ENCODE measurements at regions not wholly inside any gene's neighbourhood (a gene's known extent, or its start where the extent isn't known, plus 50 kb on each side); places are given as distances from the start of the nearest gene placed in this dataset.

DNA sequence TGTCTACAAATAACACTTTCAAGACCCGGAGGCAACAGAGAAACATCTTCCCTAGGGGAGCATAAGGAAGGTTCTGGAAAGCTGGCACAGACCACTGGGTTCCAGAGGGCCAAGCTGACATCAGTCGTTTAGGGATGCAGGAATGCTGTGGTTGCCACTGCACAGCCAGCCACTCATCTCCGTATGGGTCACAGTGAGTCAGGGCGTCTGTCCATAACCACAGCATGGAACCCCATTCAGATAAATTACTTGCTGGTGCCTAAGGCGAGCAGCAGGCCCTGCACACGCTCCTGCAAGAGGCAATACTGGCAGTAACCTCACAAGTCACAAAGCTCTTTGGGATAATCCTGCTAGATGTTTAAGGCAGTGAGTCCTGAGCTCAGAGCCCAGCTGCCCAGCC is 140.9 kb upstream of the UBL3 start:
- Histone ChIP-seq H3K4me2 (ENCODE audit: insufficient read depth, low read length) (no peak overlapping the region), H3K79me2 (ENCODE audit: control insufficient read depth, insufficient read depth, low read length) (no peaks in the 10 kb centered on the region), H3K9ac (replicated peaks; ENCODE audit: extremely low read depth, insufficient read depth, low read length) (no peak overlapping the region), H3K9me1 (replicated peaks; ENCODE audit: control insufficient read depth, extremely low read depth, insufficient read depth, low read length) (no peaks in the 10 kb centered on the region), H2AFZ (ENCODE audit: low read depth, low read length) (no peak overlapping the region), H3K4me1 (ENCODE audit: control insufficient read depth, extremely low read depth, insufficient read depth, low read length) (no peaks in the 10 kb centered on the region), H3K9me3 (replicated peaks; ENCODE audit: control insufficient read depth, insufficient read depth, low read length) (no peaks in the 10 kb centered on the region), H3K27me3 (ENCODE audit: control insufficient read depth in 2 of 2, insufficient read depth in 2 of 2, low read length in 2 of 2) (no peaks in the 10 kb centered on the region), H3K4me3 (replicated peaks in 1 of 3; ENCODE audit: insufficient read depth in 1 of 3, low read depth in 1 of 3, low read length in 3 of 3) (no peak overlapping the region), H4K20me1 (replicated peaks; ENCODE audit: control insufficient read depth, extremely low read depth, insufficient read depth, low read length) (no peaks in the 10 kb centered on the region), H3K27ac (ENCODE audit: insufficient read depth, low read depth, low read length) (no peak overlapping the region), H3K36me3 (ENCODE audit: control insufficient read depth in 2 of 2, extremely low read depth in 1 of 2, insufficient read depth in 2 of 2, low read length in 2 of 2) (no peaks in the 10 kb centered on the region)
- DNase-seq (ENCODE audit: low read depth, low spot score) (no peak), FAIRE-seq (no peak)
- ChIA-PET CTCF (interaction anchor here (1.1 kb wide), 1 partner anchor 220 kb away, joined by 3 read pairs; no protein-coding TSS in a partner anchor), POLR2A (no interaction called here)
- intact Hi-C loops (cut with micrococcal nuclease) (no loop called here), dilution Hi-C loops (cut with MboI; ENCODE audit: extremely low pct_ligation_motif_present, low sequenced_read_pairs) (no loop called here)
- TF ChIP-seq POLR2AphosphoS5 (IDR thresholded peaks at IDR 0.05; ENCODE audit: insufficient read depth, low read depth, low read length) = no peak
- TF ChIP-seq, protein P1, sequence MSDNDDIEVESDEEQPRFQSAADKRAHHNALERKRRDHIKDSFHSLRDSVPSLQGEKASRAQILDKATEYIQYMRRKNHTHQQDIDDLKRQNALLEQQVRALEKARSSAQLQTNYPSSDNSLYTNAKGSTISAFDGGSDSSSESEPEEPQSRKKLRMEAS (IDR thresholded peaks at IDR 0.05; ENCODE audit: insufficient read depth, insufficient read length) = no peak
- no TSS peak for BruUV-seq (replicated peaks)

DNA sequence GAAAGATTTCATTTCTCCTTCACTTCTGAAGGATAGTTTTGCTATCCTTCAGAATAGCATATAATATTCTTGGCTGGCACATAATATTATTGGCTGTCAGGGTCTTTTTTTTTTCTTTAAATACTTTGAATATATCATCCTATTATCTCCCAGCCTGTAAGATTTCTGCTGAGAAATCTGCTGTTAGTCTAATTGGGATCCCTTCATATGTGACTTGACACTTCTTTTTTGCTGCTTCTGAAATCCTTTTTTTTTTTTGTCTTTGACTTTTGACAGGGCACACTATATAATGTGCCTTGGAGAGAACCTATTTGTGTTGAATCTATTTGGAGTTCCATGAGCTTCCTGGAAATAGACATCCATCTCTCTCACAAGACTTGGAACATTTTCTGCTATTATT is 136.9 kb upstream of the UBL3 start:
- H3K9me1 ChIP-seq (replicated peaks; ENCODE audit: control insufficient read depth, extremely low read depth, insufficient read depth, low read length) = no peaks in the 10 kb centered on the region
- no peak overlapping the region for H3K27ac ChIP-seq (ENCODE audit: insufficient read depth, low read depth, low read length)
- no peaks in the 10 kb centered on the region for H3K79me2 ChIP-seq (ENCODE audit: control insufficient read depth, insufficient read depth, low read length)
- no peak overlapping the region for H3K4me2 ChIP-seq (ENCODE audit: insufficient read depth, low read length)
- no peak overlapping the region for H2AFZ ChIP-seq (ENCODE audit: low read depth, low read length)
- FAIRE-seq (no peak), DNase-seq (ENCODE audit: low read depth, low spot score) (no peak)
- H3K4me1 ChIP-seq (ENCODE audit: control insufficient read depth, extremely low read depth, insufficient read depth, low read length) = no peaks in the 10 kb centered on the region
- no peaks in the 10 kb centered on the region for H3K36me3 ChIP-seq (ENCODE audit: control insufficient read depth in 2 of 2, extremely low read depth in 1 of 2, insufficient read depth in 2 of 2, low read length in 2 of 2)
- intact Hi-C loops (cut with micrococcal nuclease) = no loop called here
- no peak overlapping the region for H3K9ac ChIP-seq (replicated peaks; ENCODE audit: extremely low read depth, insufficient read depth, low read length)
- ChIA-PET CTCF (no interaction called here), POLR2A (no interaction called here)
- BruUV-seq (replicated peaks) = no TSS peak
- H3K9me3 ChIP-seq (replicated peaks; ENCODE audit: control insufficient read depth, insufficient read depth, low read length) = no peaks in the 10 kb centered on the region
- H4K20me1 ChIP-seq (replicated peaks; ENCODE audit: control insufficient read depth, extremely low read depth, insufficient read depth, low read length) = no peaks in the 10 kb centered on the region
- H3K4me3 ChIP-seq (replicated peaks in 1 of 3; ENCODE audit: insufficient read depth in 1 of 3, low read depth in 1 of 3, low read length in 3 of 3) = no peak overlapping the region
- no peak for TF ChIP-seq FOS (IDR thresholded peaks at IDR 0.05; ENCODE audit: borderline replicate concordance, insufficient read depth, low read length)
- TF ChIP-seq, protein P1 (IDR thresholded peaks at IDR 0.05; ENCODE audit: insufficient read depth, insufficient read length) = no peak
- TF ChIP-seq EZH2 (IDR thresholded peaks at IDR 0.05; ENCODE audit: borderline replicate concordance, low read depth, low read length, severe bottlenecking) = no peak
- TF ChIP-seq, protein P2, sequence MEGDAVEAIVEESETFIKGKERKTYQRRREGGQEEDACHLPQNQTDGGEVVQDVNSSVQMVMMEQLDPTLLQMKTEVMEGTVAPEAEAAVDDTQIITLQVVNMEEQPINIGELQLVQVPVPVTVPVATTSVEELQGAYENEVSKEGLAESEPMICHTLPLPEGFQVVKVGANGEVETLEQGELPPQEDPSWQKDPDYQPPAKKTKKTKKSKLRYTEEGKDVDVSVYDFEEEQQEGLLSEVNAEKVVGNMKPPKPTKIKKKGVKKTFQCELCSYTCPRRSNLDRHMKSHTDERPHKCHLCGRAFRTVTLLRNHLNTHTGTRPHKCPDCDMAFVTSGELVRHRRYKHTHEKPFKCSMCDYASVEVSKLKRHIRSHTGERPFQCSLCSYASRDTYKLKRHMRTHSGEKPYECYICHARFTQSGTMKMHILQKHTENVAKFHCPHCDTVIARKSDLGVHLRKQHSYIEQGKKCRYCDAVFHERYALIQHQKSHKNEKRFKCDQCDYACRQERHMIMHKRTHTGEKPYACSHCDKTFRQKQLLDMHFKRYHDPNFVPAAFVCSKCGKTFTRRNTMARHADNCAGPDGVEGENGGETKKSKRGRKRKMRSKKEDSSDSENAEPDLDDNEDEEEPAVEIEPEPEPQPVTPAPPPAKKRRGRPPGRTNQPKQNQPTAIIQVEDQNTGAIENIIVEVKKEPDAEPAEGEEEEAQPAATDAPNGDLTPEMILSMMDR (IDR thresholded peaks at IDR 0.05; ENCODE audit: extremely low read depth in 1 of 2, insufficient read depth in 1 of 2, low read depth in 1 of 2, low read length in 2 of 2) = no peak
- TF ChIP-seq JUN (IDR thresholded peaks at IDR 0.05; ENCODE audit: borderline replicate concordance, insufficient read depth, insufficient read length, low read depth) = no peak
- no peak for TF ChIP-seq POLR2AphosphoS5 (IDR thresholded peaks at IDR 0.05; ENCODE audit: insufficient read depth, low read depth, low read length)
- TF ChIP-seq GATA2 (IDR thresholded peaks at IDR 0.05; ENCODE audit: insufficient read depth, insufficient read length, low read depth, low read length) = no peak
- no peak for TF ChIP-seq POLR2A (IDR thresholded peaks at IDR 0.05; ENCODE audit: low read depth, low read length)
- no peak for TF ChIP-seq MYC (IDR thresholded peaks at IDR 0.05; ENCODE audit: low read depth, low read length)
- dilution Hi-C loops (cut with MboI; ENCODE audit: extremely low pct_ligation_motif_present, low sequenced_read_pairs) = no loop called here
- no peaks in the 10 kb centered on the region for H3K27me3 ChIP-seq (ENCODE audit: control insufficient read depth in 2 of 2, insufficient read depth in 2 of 2, low read length in 2 of 2)
